NB4 (cell line): ENCODE measurements at regions not wholly inside any gene's neighbourhood (a gene's known extent, or its start where the extent isn't known, plus 50 kb on each side); places are given as distances from the start of the nearest gene placed in this dataset.

Experiments used
- DNase-seq: peaks from one replicate; pipeline ENCODE4 v3.0.0; 2010; ENCODE audit warnings: low read depth
- H3K4me3 ChIP-seq: one replicate; pipeline ENCODE4 v1.5.1; 2011; ENCODE audit warnings: mild to moderate bottlenecking, low read depth, low read length, moderate library complexity
- MYC ChIP-seq: IDR thresholded peaks from 2 replicates; pipeline ENCODE4 v1.6.1; 2011; ENCODE audit warnings: low read depth, low read length
- POLR2A ChIP-seq: IDR thresholded peaks from 2 replicates; pipeline ENCODE4 v1.6.1; 2011; ENCODE audit warnings: mild to moderate bottlenecking; ENCODE audit not compliant: insufficient read length; ENCODE audit errors: extremely low read depth
- TF ChIP-seq, protein P1 (sequence below): IDR thresholded peaks from 2 replicates; pipeline ENCODE4 v1.6.1; 2011; ENCODE audit warnings: low read depth, low read length
- TF ChIP-seq, protein P2 (sequence below): IDR thresholded peaks from one replicate; pipeline ENCODE4 v1.5.1; 2012; ENCODE audit warnings: low read depth, low read length

DNA sequence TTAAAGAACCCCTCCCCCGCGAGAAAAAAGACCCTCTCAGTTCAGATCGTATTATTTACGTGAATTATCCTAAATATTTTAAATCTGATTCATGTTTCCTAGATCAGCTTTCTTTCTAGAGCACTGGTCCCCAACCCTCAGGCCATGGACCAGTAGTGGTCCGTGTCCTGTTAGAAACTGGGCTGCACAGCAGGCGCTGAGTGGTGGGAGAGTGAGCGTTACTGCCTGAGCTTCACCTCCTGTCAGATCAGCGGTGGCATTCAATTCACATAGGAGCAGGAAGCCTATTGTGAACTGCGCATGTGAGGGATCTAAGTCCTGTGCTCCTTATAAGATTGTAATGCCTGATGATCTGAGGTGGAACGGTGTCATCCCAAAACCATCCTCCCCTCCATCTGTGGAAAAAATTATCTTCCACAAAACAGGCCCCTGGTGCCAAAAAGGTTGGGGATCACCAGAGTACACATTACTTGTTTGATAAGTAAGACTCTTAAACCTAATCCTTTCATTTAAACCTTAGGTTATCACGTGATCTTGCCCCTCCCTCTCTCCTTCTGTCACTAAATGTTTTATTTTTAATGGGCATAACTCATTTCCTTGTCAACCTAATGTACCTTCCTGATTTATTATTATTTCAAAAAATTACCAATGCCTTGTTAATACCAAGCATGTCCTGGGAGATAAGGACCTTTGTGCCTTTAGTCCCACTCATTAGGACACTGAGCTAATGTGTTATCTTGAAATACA lies 442.9 kb downstream of the TLL1 start:
- TF ChIP-seq MYC, result no peak
- TF ChIP-seq, protein P1, sequence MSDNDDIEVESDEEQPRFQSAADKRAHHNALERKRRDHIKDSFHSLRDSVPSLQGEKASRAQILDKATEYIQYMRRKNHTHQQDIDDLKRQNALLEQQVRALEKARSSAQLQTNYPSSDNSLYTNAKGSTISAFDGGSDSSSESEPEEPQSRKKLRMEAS, result no peak
- TF ChIP-seq, protein P2, sequence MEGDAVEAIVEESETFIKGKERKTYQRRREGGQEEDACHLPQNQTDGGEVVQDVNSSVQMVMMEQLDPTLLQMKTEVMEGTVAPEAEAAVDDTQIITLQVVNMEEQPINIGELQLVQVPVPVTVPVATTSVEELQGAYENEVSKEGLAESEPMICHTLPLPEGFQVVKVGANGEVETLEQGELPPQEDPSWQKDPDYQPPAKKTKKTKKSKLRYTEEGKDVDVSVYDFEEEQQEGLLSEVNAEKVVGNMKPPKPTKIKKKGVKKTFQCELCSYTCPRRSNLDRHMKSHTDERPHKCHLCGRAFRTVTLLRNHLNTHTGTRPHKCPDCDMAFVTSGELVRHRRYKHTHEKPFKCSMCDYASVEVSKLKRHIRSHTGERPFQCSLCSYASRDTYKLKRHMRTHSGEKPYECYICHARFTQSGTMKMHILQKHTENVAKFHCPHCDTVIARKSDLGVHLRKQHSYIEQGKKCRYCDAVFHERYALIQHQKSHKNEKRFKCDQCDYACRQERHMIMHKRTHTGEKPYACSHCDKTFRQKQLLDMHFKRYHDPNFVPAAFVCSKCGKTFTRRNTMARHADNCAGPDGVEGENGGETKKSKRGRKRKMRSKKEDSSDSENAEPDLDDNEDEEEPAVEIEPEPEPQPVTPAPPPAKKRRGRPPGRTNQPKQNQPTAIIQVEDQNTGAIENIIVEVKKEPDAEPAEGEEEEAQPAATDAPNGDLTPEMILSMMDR, result no peak
- DNase-seq, result no peak
- H3K4me3 ChIP-seq, result no peak overlapping the region

DNA sequence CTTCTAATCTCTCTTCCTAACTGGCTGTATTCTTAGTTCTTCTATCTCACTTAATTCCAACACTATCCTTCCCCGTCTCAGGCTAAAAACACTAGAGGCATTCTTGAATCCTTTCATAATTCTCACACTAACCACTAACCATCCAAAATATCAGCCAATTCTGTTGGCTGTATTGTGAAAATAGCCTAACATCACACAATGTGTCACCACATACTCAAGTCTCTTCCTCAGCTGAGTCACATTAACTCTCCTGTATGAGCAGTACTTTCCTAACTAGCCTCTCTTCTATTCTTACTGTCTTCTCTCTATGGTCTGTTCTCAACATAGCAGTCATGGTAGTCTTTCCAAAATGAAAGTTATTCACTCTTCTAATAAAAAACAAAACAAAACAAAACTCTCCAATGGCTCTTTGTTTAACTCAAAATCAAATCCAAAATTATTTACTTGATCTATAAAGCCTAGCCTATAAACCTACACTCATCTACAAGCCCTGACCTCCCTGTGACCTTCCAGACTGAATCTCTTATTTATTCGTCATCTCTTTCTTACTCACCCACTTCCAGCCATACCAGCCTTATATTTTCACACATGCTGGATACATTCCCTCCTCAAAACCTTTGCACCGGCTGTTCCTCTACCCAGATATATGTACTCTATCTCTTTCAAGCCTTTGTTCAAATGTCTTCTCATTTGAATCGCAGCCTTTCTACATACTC lies 445.9 kb downstream of the TLL1 start:
- TF ChIP-seq POLR2A (no peak), MYC (no peak)
- TF ChIP-seq, protein P1, result no peak
- TF ChIP-seq, protein P2, result no peak
- no peak for DNase-seq
- H3K4me3 ChIP-seq, result no peak overlapping the region

DNA sequence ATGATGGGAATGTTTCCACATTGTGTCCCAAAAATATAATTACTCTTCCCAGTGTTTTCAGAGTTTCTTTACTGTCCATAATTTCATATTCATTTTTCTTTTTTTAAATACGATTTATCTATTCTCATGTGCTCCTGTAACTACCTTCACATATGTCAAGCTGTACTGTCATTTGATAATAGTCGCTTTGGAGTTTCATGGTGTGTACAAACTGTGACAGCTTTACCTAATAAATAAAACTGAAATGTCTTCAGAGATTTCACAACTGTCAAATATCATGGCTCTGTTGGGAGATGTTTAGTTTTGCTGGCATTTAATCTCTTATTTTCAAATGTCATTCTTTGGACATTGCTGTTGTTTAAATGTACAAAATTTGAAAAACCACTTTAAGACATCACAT lies 450.2 kb downstream of the TLL1 start:
- H3K4me3 ChIP-seq, result no peak overlapping the region
- no peak for DNase-seq
- TF ChIP-seq MYC (no peak), POLR2A (no peak)
- TF ChIP-seq, protein P2, result no peak
- TF ChIP-seq, protein P1, result no peak

DNA sequence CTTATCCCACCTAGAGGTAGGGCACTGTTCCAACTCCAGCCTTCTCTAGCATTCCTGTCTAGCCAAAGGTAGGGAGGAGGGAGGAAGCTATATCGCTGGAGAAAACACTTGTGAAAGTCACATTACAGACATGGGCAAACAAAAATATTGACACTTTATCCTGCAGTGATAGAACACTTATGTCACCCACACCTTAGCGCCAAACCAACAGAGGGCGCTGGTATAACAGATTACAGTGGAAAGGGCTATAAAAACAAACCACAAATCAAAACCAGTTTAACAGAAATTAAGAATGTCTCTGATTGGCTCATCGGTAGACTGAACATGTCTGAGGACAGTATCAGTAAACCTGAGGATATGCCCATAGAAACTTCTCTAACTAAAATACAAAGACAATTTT lies 451.3 kb downstream of the TLL1 start:
- TF ChIP-seq, protein P1, result no peak
- TF ChIP-seq, protein P2, result peak; percentile 46
- H3K4me3 ChIP-seq, result no peak overlapping the region
- DNase-seq, result peak; percentile 41

DNA sequence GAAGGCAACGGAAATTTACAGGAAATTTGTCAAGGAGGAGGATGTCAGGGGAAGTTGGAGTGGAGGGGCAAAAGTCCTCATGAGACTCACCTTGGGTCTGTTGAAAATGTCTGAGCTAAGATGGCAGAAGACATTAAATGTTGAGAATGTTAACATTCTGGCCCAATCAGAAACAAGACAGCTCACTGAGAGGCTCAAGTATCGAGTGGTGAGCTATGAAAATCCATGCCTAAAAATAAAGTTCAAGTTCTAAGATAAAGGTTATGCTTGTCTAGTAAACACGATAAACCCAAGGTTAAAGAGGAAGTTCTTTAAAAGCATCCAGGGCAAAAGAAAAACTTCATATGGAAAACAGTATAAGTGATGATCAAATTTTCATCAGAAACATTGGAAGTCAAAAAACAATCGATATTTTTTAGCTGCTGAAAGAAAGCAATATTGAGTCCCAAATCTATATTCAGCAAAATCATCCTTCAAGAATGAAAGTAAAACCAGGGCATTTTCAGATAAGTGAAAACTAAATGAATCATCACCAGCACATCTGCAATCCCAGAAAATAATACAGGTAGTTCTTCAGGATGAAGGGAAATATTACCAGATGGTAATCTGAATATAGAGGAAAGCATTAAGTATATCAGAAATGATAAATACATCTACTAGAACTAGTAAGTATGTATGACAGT lies 462.4 kb downstream of the TLL1 start:
- no peak overlapping the region for H3K4me3 ChIP-seq
- no peak for TF ChIP-seq POLR2A
- TF ChIP-seq MYC, result no peak
- TF ChIP-seq, protein P2, result no peak
- TF ChIP-seq, protein P1, result no peak
- DNase-seq, result no peak
